GM06990 (cell line): ENCODE measurements at regions not wholly inside any gene's neighbourhood (a gene's known extent, or its start where the extent isn't known, plus 50 kb on each side); places are given as distances from the start of the nearest gene placed in this dataset.

Experiments
- DNase-seq: peaks from one replicate; pipeline ENCODE4 v3.0.0-alpha.2; 2011; ENCODE audit not compliant: insufficient read length; ENCODE audit errors: extremely low read depth
- H3K27me3 ChIP-seq: replicated peaks from 2 replicates; pipeline ENCODE4 v1.6.0; 2011; ENCODE audit warnings: low read length; ENCODE audit not compliant: control insufficient read depth, insufficient read depth
- H3K36me3 ChIP-seq: 2 replicates; pipeline ENCODE4 v1.5.1; 2011; ENCODE audit warnings: low read length; ENCODE audit not compliant: control insufficient read depth, insufficient read depth
- H3K4me3 ChIP-seq: replicated peaks from 2 replicates; pipeline ENCODE4 v1.5.1; 2011; ENCODE audit warnings: low read depth, mild to moderate bottlenecking, control low read depth, low read length
- TF ChIP-seq, protein P1 (sequence below): IDR thresholded peaks from 2 replicates; pipeline ENCODE4 v1.5.1; 2011; ENCODE audit warnings: low read length, control low read depth, mild to moderate bottlenecking, inconsistent platforms; ENCODE audit not compliant: insufficient read depth, poor library complexity, severe bottlenecking

DNA sequence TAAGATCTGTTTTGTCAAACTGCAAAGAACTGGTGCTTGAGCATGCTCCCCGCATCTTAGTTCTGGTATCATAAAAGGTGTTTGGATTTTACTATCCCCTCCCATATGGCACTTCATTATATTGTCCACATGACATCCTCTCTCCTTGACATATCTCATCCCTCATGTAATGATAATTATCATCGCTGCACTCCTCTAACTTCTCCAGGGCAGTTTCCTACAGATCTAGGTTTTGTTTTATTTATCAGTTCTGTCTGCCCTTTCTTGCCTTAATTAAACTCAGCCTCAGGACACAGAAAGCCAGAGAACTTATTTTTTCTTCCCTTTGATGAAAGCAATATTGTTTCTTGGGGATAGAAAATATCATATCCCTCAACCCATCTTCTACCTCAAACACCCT lies 129.6 kb upstream of the DDX18 start:
- Histone ChIP-seq H3K27me3 (no peaks in the 10 kb centered on the region), H3K4me3 (no peak overlapping the region), H3K36me3 (no peaks in the 10 kb centered on the region)
- DNase-seq: no peak
- TF ChIP-seq, protein P1, sequence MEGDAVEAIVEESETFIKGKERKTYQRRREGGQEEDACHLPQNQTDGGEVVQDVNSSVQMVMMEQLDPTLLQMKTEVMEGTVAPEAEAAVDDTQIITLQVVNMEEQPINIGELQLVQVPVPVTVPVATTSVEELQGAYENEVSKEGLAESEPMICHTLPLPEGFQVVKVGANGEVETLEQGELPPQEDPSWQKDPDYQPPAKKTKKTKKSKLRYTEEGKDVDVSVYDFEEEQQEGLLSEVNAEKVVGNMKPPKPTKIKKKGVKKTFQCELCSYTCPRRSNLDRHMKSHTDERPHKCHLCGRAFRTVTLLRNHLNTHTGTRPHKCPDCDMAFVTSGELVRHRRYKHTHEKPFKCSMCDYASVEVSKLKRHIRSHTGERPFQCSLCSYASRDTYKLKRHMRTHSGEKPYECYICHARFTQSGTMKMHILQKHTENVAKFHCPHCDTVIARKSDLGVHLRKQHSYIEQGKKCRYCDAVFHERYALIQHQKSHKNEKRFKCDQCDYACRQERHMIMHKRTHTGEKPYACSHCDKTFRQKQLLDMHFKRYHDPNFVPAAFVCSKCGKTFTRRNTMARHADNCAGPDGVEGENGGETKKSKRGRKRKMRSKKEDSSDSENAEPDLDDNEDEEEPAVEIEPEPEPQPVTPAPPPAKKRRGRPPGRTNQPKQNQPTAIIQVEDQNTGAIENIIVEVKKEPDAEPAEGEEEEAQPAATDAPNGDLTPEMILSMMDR: no peak

DNA sequence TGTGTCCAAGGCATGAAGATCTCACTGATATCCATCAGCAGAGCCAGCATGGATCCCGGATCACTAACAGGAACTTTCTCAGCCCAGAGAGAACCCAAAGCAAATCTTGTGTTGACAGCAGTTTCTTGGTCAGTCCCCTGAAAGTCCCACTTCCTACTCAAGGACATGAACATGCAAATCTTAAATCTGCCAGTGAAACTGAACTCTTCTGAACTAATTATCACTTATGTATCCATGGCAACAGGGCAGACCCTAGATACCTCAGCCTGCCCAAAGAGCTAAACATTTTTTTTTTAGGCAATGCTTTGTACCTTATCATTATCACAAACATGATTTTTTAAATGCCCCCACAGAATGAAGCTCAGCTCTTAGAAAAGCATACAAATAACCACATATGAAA lies 127.8 kb upstream of the DDX18 start:
- H3K36me3 ChIP-seq: no peaks in the 10 kb centered on the region
- H3K27me3 ChIP-seq: no peaks in the 10 kb centered on the region
- TF ChIP-seq, protein P1: no peak
- no peak for DNase-seq
- H3K4me3 ChIP-seq: no peak overlapping the region

DNA sequence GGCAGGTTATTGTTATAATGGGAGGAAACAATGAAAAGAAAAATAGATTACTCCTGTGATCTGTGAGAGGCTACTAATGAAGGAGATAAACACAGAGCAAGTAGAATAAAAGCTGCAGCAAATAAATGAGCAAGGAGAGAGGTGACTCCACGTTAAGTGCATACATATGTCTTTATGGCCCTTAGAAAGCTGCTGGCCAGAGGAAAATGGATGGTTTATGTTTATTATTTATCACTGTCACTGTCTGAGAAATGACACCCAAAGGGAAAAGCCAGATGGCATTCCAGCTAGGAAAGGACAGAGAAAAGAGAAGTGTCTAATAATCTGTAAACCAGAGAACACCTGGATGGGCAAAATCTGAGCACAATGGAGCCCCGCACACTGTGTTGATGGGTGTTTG lies 122.9 kb upstream of the DDX18 start:
- TF ChIP-seq, protein P1: no peak
- Histone ChIP-seq H3K4me3 (no peak overlapping the region), H3K27me3 (no peaks in the 10 kb centered on the region), H3K36me3 (no peaks in the 10 kb centered on the region)
- DNase-seq: no peak

DNA sequence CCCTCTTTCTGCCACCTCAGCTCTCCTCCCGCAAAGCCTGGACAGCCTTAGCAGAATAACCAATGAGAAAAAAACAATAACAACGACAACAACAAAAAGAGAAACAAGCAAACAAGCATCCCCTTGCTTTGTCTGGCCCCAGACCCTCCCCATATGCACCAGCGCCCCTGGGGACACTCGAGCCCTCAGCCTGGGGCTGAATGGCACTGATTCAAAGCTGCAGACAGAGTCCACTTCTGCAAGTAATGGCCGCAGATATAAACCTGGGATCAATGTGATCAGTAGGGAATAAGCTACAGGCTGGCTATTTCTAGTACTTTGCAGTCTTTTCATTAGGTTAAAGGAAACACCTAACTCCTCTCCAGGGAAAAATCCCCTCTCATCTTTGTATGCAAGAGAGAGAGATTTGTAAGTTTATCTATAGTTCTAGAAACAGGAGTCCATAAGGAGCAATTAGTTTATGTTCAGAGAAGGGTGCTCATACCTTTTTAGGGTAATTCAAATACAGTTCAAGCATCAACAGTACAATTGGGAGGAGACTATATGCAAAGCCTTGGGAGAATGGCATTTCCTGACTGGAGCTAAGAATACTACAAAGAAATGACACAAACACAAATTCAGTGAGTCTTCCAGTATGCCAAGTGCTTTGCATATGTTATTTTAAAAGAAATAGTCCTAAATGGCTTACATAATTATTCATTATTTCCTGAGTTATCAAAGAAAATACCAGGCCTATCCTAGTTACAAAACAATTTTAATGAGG lies 122.3 kb upstream of the DDX18 start:
- no peak overlapping the region for H3K4me3 ChIP-seq
- no peaks in the 10 kb centered on the region for H3K36me3 ChIP-seq
- H3K27me3 ChIP-seq: no peaks in the 10 kb centered on the region
- DNase-seq: no peak
- TF ChIP-seq, protein P1: no peak

DNA sequence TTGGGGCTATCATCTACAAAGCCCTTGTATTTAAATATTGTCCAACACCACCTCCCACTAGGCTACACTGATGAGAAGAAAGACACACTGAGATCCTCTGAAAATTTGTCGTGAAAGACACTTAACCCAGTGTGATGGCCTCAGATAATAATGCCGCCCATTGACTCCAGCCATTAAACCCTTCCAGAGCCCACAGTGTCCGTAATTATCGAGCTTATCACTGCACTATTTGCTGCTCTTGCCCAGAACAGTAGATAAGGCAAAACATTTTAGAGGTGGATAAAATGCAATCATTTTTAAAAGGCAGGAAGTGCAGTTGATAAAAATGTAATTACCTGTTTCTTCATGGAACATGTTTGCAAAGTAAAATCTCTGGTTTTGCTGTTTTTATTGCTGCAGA lies 121.3 kb upstream of the DDX18 start:
- Histone ChIP-seq H3K4me3 (no peak overlapping the region), H3K27me3 (no peaks in the 10 kb centered on the region), H3K36me3 (no peaks in the 10 kb centered on the region)
- TF ChIP-seq, protein P1: no peak
- no peak for DNase-seq

DNA sequence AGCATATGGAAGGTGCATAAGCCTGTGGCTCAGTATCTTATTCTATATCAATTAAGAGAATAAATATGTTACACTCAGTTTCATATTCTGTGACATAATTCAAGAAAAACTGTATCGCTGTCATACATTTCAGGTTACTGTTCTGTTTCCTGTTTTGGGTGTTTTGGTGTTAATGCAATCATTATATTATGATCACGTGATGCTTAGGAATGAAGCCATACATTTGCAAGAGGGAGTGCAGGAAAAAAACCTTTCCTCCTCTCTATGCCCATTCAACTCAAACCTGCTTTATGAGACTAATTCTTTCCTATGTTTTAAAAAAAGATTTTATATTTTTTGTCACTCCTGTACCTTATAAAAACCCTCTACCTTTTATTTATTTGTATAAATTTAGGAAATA lies 120.8 kb upstream of the DDX18 start:
- no peaks in the 10 kb centered on the region for H3K27me3 ChIP-seq
- DNase-seq: no peak
- no peak overlapping the region for H3K4me3 ChIP-seq
- no peaks in the 10 kb centered on the region for H3K36me3 ChIP-seq
- TF ChIP-seq, protein P1: no peak
